BE2C (cell line): ENCODE measurements at regions not wholly inside any gene's neighbourhood (a gene's known extent, or its start where the extent isn't known, plus 50 kb on each side); places are given as distances from the start of the nearest gene placed in this dataset.

Experiments
- DNase-seq: peaks from one replicate; pipeline ENCODE4 v3.0.0-alpha.2; 2020
- H3K27me3 ChIP-seq: fragments of 250-450 bp; sonication (Bioruptor Pico); 2 replicates; pipeline ENCODE4 v1.5.1; 2020; ENCODE audit warnings: mild to moderate bottlenecking
- H3K36me3 ChIP-seq: fragments of 250-450 bp; sonication (Bioruptor Pico); 2 replicates; pipeline ENCODE4 v1.5.1; 2020; ENCODE audit warnings: mild to moderate bottlenecking
- H3K4me1 ChIP-seq: fragments of 250-450 bp; sonication (Bioruptor Pico); 2 replicates; pipeline ENCODE4 v1.5.1; 2020
- H3K4me3 ChIP-seq: 2 replicates; pipeline ENCODE4 v1.5.1; 2011; ENCODE audit warnings: low read depth, low read length
- H3K9me3 ChIP-seq: fragments of 250-450 bp; sonication (Bioruptor Pico); 2 replicates; pipeline ENCODE4 v1.5.1; 2020
- TF ChIP-seq, protein P1 (sequence below): IDR thresholded peaks from 2 replicates; pipeline ENCODE4 v1.5.1; 2012; ENCODE audit warnings: mild to moderate bottlenecking, low read depth, low read length

DNA sequence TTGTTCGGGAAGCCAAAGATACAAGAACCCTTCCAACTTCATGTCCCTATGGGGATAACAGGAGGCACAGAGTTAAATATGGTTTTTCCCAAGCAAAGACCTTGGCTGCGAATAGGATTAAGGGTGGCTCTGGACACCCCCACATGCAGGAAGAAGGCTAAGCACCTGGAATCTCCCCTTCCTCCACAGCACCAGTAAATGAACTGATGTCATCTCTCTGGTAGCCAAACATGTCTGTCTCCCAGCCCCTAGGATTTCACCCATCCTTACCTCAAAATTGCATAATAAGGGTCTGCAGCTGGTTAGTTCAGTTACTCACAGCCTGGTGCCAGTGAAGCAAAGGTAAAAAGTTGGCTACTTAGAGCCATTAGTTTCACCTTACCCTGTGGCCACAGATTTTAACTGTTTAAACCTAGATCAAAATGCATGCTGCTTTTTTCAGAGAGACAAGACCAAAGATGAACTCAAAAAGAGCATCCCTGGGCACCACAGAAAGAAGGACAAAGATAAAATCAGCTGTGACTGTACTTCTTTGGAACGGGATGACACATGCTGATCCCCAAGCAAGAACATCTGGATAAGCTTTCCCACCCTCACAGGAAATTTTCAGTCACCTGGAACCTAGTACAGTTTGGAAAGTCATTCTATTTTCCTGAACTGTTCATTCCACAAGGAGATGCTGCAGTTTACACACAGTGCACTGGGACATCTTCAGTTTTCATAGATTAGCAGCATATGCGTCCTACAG lies 77.2 kb upstream of the AKIP1 start:
- Histone ChIP-seq H3K9me3 (no peaks in the 10 kb centered on the region), H3K27me3 (no peaks in the 10 kb centered on the region), H3K4me3 (no peak overlapping the region), H3K36me3 (no peaks in the 10 kb centered on the region), H3K4me1 (peaks cover 9% of the 10 kb centered on the region)
- TF ChIP-seq, protein P1, sequence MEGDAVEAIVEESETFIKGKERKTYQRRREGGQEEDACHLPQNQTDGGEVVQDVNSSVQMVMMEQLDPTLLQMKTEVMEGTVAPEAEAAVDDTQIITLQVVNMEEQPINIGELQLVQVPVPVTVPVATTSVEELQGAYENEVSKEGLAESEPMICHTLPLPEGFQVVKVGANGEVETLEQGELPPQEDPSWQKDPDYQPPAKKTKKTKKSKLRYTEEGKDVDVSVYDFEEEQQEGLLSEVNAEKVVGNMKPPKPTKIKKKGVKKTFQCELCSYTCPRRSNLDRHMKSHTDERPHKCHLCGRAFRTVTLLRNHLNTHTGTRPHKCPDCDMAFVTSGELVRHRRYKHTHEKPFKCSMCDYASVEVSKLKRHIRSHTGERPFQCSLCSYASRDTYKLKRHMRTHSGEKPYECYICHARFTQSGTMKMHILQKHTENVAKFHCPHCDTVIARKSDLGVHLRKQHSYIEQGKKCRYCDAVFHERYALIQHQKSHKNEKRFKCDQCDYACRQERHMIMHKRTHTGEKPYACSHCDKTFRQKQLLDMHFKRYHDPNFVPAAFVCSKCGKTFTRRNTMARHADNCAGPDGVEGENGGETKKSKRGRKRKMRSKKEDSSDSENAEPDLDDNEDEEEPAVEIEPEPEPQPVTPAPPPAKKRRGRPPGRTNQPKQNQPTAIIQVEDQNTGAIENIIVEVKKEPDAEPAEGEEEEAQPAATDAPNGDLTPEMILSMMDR, result no peak
- no peak for DNase-seq

DNA sequence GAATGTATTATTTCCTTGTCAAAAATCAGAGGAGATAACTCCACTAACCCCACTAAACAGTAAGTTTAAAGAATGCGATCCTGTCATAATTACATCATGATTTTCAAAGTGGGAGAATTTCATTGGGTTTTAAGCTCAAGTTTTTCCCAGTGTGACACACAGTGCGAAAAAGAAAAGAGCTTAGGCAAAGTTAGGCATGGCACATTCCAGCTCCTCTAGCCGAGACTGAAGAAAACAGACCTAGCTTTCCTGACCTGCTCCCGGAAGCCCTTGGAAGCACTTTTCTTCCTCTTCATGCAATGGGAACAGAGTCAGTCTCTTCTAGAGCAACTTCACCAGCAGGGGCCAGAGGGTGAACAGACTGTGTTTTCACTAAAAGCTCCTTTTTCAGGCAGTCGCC lies 76.6 kb upstream of the AKIP1 start:
- H3K4me3 ChIP-seq, result no peak overlapping the region
- H3K9me3 ChIP-seq, result no peaks in the 10 kb centered on the region
- DNase-seq, result no peak
- H3K36me3 ChIP-seq, result no peaks in the 10 kb centered on the region
- TF ChIP-seq, protein P1, result no peak
- no peaks in the 10 kb centered on the region for H3K27me3 ChIP-seq
- peaks cover 9% of the 10 kb centered on the region for H3K4me1 ChIP-seq

DNA sequence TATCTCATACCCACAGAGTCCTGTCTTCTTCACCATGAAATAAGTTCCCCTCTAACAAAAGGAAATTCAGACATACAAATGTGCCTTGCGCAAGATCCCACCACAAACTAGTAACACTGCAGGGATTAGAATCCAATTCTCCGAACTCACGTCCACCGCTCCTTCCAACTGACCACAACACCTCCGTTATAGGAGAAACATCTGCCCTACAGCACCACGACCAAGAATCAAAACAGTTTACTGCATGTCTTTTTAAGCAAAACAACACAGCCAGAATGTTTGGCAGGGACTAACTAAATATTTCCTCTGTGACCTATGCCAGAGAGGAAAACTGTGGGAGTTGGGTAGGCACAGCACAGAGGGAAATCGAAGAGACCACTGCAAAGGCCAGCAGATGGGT lies 72.7 kb upstream of the AKIP1 start:
- Histone ChIP-seq H3K9me3 (no peaks in the 10 kb centered on the region), H3K4me3 (no peak overlapping the region), H3K27me3 (no peaks in the 10 kb centered on the region), H3K4me1 (peaks cover 5% of the 10 kb centered on the region), H3K36me3 (no peaks in the 10 kb centered on the region)
- DNase-seq, result no peak
- TF ChIP-seq, protein P1, result no peak

DNA sequence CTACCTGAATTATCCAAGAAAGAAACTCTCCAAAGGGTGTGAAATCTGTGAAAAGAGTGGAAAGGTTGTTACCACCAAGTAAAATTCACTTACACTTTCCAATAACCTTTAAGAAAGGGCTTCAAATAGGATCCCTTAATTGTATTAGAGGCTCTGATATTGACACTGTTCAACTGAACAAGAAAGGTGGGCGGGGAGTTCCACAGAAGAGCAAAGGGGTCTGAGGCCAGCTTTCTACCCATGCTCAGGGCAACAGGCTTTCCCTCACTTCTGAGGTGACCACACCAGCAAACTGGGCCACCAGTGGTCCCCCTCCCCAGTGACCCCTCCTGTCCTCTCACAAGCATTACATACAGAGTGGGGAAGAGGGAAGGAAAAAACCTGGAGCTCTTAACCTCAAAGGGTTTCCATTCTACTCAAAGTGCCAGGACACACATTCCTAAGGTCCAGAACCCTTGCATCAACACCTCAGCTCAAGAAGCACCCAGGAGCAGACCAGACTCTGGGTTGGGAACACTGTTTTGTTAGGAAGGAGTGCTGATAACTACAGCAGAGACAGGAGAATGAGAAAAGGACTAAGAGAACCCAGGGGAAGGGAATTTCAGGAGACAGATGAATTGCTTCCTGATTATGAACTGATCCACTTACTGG lies 71.6 kb upstream of the AKIP1 start:
- H3K27me3 ChIP-seq, result no peaks in the 10 kb centered on the region
- no peak for DNase-seq
- H3K4me1 ChIP-seq, result no peaks in the 10 kb centered on the region
- H3K4me3 ChIP-seq, result no peak overlapping the region
- TF ChIP-seq, protein P1, result no peak
- H3K36me3 ChIP-seq, result no peaks in the 10 kb centered on the region
- no peaks in the 10 kb centered on the region for H3K9me3 ChIP-seq

DNA sequence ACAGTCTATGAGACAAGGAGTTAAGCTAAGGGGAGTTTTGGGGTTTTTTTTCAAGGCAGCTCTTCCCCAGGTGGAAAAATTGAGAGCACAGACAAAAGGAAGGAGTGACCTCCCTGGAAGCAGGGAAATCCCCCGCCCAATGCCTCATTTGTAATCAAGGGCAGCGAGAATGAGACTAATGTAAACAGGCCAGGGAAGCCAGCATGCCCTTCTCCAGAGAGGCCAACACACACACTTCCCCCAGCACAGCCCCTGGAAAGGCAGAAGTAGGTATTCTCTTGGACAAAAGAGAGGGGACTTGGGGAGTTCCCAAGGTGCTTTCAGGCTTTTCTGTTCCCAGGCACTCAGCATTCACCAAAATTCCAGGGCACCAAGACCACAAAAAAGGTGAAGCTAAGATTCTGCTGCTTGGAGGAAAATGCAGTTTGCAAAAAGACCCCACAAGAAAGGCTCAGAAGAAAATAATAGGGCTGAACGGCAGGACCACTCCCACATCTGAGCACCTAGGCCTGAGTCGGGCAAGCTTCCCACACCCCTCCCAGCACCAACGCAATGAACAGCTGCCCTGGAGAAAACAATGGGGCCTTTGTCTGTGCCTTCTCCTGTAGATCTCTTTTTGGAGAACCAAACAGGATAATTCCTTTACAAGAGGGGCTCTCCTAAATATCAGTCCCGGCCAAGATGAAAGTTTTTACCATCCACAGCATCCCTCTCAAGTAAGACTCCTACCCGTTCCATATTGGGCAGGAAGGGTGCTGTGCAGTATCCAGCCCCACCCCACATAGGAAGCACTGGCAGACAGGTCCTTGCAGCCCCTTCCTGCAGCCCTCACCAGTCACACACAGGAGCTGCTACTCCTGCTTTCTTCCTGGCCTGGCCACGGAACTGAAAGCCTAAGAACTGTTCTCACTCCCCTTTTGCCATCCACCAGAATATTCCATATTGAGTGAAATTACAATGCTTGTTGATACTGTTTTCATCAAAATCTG lies 70.7 kb upstream of the AKIP1 start:
- Histone ChIP-seq H3K36me3 (no peaks in the 10 kb centered on the region), H3K9me3 (no peaks in the 10 kb centered on the region), H3K27me3 (no peaks in the 10 kb centered on the region), H3K4me1 (no peaks in the 10 kb centered on the region), H3K4me3 (no peak overlapping the region)
- DNase-seq, result no peak
- TF ChIP-seq, protein P1, result no peak
